IPS DF 4.7 (cell line): ENCODE measurements at regions not wholly inside any gene's neighbourhood (a gene's known extent, or its start where the extent isn't known, plus 50 kb on each side); places are given as distances from the start of the nearest gene placed in this dataset.

ENCODE experiments used
- DNase-seq: peaks from one replicate; pipeline ENCODE4 v3.0.0-alpha.2; 2013; ENCODE audit warnings: low spot score; ENCODE audit errors: extremely low read depth

DNA sequence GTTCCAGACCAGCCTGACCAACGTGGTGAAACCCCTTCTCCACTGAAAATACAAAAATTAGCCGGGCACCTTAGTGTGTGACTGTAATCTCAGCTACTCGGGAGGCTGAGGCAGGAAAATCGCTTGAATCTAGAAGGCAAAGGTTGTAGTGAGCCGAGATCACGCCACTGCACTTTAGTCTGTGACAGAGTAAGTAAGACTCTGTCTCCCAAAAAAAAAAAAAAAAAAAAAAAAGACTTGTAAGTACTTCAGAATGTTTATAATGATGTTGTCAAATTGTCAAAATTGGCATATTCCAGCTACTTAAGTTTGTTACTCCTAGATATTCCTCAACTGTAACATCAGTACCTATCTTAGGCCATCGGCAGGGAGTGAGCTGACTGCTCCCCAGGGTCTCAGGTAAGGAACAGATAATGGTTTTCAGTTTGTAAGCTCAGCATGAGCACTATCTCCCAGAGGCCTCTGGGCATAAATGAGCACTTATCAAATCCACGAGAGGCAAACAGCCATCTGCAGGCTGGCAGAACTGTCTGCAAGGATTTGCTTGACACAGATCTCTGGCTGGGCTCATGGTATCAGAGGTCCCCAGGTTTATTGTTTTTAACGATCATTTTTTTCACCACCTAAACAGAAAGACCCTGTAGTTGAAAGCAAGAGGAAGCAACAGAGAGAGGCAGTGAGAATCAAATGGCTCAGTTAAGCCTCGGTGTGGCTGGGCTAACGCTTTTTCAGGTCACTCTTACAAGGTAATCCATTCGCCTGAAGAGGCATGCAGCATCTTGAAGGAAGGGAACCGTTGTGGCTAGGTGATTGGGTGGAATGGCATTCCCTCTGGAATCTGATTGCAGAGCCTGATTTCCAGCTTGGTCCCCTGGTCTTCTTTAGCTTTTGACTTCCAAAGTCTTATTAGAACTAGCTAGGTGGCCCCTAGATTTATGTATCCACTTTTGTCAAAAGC lies 115.9 kb downstream of the LY86 start:
- no peak for DNase-seq

DNA sequence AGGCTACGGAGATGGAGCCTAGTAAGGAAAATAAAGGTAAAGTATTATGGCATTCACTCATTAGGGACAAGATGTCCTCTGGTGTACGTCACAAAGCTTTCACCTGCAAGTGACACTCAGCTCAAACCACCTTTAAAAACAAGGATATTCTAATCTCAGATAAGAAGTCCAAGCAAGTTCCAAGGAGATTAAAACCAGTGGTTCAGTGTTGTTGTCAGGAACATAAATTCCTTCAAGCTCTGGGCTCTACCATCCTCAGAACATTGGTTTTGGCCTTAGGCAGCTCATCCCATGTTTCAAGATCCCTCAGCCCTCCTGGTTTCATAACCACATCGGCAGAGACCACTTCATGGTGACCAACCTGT lies 116.5 kb downstream of the LY86 start:
- no peak for DNase-seq

DNA sequence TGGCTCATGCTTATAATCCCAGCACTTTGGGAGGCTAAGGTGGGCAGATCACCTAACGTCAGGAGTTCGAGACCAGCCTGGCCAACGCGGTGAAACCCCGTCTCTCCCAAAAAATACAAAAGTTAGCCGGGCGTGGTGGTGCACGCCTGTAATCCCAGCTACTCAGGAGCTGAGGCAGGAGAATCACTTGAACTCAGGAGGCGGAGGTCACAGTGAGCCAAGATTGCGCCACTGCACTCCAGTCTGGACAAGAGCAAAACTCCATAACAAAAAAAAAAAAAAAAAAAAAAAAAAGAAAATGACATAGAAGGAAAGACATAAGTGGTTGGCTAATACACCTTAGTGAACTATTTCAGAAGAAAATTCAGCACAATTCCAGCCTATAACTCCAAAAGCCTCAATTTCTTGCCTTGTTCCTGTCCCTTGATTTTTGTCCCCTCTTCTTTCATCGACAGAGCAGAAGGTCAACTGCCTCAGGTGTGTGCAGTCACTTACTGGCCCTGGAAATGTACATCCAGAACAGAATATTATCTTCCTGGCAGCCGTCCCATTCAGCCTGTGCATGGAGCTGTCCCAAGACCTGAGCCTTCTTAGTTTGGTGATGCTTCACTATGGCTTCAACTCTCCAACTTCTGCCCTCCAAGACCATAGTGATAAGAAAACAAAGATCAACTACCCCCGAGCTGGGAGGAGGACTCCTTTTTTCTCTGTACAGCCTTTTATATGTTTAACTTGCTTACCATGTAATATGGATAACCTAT lies 117.6 kb downstream of the LY86 start:
- no peak for DNase-seq

DNA sequence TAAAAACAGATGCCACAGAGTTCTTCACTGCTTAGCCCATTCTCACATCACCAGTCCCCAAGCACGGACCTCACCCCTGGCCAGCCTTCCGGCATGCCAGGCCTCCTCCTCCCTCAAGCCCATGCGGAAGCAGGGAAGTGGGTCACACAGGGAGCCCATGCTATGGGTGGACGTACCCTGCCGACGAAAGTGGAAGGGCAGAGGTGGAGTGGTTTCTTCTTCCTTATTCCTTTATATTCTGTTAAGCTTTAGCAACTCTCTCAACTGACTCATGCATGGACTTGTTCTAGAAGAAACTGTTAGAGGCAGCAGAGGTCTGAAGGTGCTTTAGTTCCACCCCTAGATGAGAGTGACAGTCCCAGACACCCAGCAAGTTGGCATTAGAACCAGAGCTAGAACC lies 118.6 kb downstream of the LY86 start:
- no peak for DNase-seq

DNA sequence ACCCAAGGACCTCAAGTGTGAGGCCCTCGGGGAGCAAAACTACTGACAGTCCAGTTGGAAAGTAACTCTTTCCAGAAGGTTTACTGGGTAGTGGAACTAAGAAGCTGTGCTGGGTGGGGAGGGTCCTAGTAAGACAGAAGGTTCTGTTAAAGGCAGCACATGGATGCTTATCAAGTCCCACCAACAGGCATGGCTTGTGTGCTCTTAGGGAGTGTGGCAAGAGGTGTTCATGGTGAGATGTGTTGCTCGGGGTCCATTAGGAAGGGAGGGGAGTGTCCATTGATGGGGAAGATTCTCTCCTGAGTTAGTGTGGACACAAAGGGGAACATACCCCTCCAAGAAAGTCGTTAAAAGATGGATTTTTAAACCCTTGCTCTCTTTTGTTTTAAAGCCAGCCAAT lies 120.6 kb downstream of the LY86 start:
- no peak for DNase-seq

DNA sequence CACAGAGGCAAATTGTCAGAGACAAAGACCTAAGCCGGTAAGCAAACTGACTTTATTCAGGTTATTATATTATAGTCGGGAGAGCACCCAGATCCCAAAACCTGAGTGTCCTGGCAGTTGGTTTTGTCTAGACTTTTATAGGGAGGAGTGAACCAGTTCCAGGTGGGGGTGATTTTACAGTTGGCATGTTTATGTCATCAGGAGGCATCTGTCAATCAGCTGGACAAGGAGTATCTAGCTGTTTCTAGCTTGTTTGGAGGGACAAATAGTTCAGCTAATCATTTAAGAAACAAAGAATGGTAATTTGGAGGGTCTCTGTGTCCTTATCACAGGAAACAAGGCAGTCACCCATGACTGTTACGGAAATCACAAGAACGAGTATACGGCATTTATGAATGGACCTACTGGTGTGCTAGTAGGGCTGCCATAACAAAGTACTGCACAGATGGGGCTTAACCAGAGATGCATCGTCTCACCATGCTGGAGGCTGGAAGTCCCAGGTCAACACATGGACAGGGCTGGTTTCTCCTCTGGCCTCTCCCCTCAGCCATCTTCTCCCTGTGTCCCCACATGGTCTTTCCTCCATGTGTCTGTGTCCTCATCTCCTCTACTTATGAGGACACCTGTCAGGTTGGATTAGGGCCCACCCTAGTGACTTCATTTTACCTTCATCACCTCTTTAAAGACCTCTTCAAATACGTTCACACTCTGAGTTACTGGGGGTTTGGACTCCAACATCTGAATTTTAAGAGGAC lies 122.7 kb downstream of the LY86 start:
- no peak for DNase-seq

DNA sequence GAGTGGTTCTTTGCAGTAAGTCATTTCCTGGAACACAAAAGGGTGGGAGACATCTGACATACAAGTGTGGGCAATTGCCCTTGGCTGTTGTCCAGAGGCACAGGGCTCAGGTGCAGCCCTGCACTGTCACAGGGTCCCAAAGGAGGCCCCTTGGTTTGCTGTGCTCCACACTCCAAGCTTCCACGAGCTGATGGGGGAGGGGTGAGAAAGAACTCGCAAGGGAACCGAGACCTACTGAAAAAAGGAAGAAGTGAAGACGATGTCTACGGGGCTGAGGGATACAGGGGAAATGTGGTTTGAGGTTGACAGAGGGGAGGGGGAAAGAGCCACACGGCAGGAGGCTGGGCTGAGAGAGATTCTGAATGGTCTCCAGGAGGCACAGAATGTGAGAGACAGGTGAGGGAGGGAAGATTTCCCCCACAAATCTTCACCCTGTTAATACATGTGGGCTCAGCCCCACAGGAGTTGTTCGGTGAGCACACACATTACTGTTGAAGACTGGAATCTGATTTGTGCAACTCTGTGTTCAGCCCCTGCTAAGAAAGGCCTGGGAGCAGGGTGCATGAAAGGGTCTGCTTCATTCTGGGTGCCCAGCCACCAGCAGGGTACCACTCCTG lies 123.4 kb downstream of the LY86 start:
- no peak for DNase-seq

DNA sequence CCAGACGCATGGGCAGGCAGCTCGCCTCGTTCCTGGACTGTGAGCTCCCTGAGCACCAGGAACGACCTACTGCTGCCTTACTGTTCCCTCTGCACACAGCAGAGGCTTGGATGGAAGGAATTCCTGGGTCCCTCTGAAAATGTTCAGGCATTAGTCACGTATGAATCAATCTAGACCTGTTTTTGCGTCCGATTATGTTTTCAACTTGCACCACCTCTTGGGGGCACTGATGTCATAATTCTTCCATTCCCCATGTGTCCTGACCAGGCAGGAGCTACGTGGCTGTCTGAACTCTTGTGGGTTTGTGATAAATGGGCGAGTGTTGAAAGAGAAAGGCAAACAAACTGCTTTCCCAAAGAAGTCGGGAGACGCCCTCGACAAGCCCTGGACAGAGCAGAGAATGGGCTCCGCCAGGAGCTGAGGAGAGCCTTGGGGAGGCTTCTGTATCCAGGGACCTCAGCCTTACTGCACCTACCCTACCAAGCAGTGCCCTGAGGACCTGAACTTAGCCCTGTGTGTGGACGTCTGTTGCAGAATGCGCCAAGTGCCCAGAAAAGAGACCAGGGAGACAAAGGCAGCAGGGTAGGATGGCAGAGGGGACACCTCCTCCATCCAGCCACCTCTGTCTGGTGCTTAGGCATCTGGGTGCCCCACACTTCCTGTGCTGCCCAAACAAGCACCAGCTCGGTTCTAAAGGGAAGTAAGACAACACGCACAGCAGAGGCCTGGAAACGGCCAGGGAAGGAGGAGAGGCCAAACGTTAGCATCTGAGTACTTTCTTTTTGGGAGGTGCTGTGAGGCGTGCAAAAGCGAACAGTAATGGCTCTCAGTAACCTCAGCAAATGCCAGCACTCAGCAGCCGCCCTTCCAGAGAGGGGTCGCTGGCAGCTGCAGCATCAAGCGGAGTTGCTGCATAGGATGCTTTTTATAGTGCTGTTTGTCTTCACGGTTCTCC lies 124.2 kb downstream of the LY86 start:
- no peak for DNase-seq

DNA sequence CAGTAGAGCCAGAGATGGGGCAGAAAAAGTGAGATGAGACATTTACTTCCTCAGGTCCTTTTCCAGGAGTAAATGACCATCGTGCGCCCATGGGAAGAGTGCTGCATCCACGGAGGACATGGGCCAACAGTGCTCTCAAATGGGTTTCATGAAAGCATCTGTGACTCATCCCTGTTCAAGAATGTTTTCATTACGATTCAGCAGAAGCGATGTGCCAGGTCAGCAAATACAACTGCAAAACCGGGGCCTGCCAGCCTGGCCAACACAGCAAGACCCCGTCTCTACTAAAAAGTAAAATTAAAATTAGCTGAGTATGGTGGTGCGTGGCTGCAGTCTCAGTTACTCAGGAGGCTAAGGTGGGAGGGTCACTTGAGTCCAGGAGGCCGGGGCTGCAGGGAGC lies 125.1 kb downstream of the LY86 start:
- no peak for DNase-seq

DNA sequence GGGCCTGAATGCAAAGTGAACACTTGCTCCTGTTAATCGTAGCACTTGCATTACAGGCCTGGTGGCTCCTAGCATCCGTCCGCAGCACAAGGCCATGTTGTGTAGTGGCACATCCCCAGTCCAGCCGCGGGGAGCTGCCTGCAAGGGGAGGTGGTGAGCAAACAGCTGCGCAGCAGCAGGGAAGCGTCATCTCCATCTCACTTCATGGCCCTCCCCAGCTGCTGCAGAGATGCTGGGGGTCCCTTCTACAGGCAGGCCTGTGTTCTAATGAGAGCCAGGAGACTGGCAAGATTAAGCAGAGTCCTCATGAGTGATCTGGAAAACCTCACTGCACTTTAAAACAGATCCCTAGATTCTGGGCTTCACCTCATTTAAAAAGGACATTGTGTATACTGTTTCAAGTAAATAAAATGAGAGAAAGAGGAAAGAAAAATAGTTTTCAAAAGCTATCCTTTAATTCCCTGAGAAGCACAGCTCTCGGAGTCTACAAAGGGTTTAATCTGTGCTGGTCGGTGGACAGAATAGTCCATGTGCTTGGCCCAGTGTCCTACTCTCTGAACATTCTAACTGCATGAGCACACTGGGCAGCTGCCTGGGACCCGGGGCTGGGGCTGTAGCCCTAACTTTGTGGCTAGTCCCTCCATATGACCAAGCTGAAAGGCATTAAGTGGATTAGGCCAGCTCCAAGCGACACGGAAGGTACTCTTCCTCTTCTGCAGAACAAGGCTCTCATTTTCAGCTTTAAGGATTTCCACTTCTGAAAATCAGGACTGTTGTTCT lies 125.8 kb downstream of the LY86 start:
- no peak for DNase-seq

DNA sequence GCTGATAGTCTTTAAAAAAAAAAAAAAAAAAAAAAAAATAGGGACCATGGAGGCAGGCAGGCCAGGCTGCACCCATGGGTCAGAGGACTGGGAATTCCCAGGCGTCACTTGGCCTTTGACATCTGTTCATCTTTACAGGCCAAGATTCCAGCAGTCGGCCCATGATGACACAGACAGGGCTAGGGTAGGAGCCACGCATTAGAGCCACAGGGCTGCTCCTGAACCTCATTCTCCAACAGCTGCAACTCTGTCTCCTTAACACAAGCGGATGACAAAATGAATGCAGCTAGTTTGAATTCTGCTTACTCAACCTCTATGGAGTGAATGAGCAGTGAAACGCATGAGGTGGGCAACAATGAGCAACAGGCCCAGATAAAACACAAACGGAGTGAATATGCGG lies 126.4 kb downstream of the LY86 start:
- no peak for DNase-seq

DNA sequence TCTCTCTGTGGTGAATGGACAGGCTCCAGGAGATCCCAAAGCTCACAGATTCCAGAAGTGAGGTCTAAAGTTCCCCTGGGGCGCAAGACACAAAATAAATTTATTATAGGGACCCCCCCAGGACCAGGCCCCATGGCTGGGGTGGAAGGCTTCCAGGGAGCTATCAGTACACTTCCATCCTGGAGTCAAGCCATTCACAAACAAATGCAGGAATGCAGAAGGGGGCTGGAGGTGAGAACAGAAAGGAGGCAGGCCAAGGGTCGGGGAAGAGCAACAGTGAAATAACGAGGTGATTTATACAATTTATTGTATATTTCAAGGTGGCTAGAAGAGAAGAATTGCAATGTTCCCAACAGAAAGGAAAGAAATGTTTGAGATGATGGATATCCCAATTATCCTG lies 126.9 kb downstream of the LY86 start:
- no peak for DNase-seq

DNA sequence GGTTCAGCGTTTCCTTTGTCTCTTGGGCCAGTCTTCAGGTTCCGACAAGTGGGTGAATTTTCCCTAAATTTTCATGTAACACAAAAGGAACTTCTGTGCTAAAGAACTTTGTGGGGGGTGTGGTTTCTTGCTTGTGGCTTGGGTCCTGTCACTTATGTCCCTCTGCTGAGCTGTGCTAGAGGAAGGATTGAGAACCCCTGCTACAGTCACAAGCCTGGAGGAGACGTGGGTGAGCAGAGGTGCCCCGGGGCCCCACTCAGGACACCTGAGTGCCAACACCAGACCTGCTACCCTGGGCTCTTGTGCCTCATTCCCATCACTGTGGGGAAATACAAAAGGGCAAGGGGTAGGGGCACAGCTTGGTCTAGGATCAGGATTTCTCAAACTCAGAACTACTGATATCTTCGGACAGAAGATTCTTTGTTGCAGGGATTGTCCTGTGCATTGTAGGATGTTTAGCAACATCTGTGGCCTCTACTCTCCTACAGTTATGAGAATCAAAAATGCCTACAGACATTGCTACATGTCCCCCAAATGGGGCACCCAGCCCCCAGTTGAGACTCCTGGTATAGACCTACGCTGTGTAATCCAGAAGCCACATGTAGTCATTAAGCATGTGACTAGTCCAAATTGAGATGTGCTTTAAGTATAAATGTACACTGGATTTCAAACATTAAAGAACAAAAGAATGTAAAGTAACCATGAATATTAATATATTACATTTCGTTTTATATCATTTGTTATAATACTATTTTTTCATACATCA lies 128.7 kb downstream of the LY86 start:
- no peak for DNase-seq

DNA sequence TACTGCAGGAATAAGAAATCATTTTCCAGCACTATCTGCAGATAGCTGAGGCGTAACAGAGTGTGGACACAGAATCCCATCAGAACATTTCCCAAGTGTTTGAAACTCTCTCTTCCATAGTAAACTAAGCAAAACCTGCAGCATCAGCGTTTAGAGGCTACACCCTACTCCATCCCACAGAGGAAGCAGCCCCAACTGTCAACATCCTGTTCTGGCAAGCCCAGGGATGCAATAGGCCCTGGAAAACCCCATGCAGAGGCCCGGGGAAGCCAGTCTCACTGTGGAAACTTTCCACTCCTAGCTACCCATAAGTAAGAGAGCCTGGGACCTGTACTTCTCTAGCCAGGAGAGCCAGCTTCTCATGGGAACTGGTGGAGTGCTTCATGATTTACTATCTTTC lies 129.4 kb downstream of the LY86 start:
- DNase-seq = no peak

DNA sequence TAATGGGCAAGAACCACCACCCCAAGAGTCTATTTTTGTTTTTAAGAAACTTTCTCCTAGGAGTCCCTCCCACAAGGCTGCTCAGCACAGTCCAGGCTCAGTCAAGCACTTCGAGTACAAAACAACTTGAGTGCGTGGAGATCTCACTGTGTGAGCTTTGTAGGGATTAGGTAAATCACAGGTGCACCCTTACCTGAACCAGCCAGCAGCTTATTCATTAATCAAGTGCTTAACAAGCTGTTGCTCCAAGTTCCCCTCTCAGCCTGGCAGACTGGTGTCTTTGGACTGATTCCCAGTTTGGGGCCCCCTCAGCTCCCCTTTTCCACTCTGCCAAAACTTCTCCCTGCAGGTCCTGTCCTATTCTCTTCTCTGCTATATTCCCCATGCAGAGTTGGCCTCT lies 133.1 kb downstream of the LY86 start:
- no peak for DNase-seq

DNA sequence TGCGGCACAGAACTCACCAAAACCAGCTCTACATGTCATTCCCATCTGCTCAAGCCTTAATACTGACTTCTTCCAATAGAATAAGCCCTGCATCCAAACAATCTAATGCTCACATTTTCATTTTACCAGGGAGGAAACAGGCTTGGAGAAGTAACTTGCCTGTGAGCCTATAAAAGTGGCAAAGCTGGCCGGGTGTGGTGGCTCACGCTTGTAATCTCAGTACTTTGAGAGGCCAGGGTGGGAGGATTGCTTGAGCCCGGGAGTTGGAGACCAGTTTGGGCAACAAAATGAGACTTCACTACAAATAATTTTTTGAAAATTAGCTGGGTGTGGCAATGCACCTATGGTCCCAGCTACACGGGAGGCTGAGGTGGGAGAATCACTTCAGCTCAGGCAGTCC lies 133.7 kb downstream of the LY86 start:
- DNase-seq = no peak

DNA sequence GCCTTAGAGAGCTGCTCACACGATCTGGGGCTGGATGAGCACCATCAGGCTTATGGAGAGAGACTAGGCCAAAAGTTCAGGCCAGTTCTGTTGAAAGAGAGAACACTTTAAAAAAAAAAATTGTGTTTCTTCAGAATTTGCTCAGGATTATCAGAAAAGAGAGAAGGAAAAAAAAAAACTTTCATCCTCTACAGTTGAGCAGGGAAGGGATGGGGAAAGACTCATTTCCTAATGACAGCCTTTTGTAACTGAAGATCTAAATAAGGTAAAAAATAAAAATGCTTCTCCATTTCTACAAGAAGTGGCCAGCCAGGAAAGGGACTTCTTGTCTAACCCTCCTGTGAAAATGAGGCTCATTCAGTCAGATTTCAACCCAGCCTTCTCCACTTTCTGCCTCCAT lies 134.8 kb downstream of the LY86 start:
- DNase-seq = no peak

DNA sequence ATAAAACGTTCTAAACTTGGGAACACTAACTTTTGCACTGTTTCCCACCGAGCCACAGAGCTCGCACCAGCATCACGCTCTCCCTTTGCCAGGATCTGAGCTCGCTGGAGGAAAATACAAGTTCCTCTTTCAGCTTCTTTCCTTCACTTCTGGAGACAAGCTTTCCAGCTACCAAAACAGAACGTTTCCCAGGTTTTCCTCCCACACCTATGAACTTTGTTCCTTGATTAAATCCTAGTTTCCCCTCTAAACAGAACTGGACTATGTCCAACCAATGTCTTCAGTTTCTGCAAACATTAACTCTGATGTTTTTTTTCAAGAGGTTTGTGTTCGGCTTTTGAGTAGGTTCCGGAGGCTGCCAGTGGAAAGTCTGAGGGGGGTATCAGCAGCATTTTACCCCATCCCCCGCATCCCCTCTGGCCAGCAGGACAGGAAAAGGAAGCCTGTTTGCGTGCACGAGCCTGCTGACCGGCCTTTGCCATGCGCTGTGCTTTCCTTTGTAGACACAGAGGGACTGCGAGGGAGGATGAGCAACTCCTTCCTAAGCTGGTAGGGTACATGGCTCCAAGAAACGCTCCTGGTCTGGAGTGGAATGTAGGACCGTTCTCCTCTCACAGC lies 135.5 kb downstream of the LY86 start:
- DNase-seq = no peak
